GM12878 (cell line): ENCODE measurements at regions not wholly inside any gene's neighbourhood (a gene's known extent, or its start where the extent isn't known, plus 50 kb on each side); places are given as distances from the start of the nearest gene placed in this dataset.

Experiments
- ATAC-seq: fragments of 200-7000 bp; cut with Tn5 transposase; 3 replicates; pipeline ENCODE4 v1.9.1; 2020; ENCODE audit warnings: mild to moderate bottlenecking, moderate library complexity
- BruUV-seq: library from RNA; stranded (reverse); fragments of 400-500 nt; replicated peaks from 2 replicates; lab custom pipeline; 2021; lab: Mats Ljungman, UMichigan
- CTCF ChIA-PET: fragments of 300-600 bp; sonication (Branson Sonifier 250); formaldehyde crosslinking; extraction: SDS; loops from one replicate; lab custom pipeline; 2021; ENCODE audit warnings: inconsistent platforms; lab: Yijun Ruan, JAX
- POLR2A ChIA-PET: fragments of 350-600 bp; formaldehyde crosslinking; extraction: SDS; loops from one replicate; lab custom pipeline; 2021; ENCODE audit warnings: inconsistent platforms; lab: Charles Lee
- RAD21 ChIA-PET: fragments of 300-600 bp; sonication (Branson Sonifier 250); formaldehyde crosslinking; loops from one replicate; lab custom pipeline; 2023; ENCODE audit warnings: antibody characterized with exemption; ENCODE audit not compliant: unreplicated experiment; lab: Charles Lee
- SMC1A ChIA-PET: fragments of 300-600 bp; sonication (Branson Sonifier 250); formaldehyde crosslinking; loops from one replicate; lab custom pipeline; 2023; ENCODE audit not compliant: unreplicated experiment, uncharacterized antibody; lab: Charles Lee
- DNase-seq: peaks from one replicate; pipeline ENCODE4 v3.0.0-alpha.2; 2011; ENCODE audit warnings: low read depth, low spot score
- FAIRE-seq: peaks from 3 replicates; lab custom pipeline; 2011; peaks lifted over from hg19 to GRCh38; lab: Jason Lieb, UNC
- H2AFZ ChIP-seq: 2 replicates; pipeline ENCODE4 v1.6.0; 2011; ENCODE audit warnings: low read depth, low read length, control low read depth; ENCODE audit not compliant: control insufficient read depth
- H3K27ac ChIP-seq: 2 replicates; pipeline ENCODE4 v1.5.1; 2011; ENCODE audit warnings: control low read depth; ENCODE audit not compliant: control insufficient read depth, insufficient read depth
- H3K27me3 ChIP-seq, 2 experiments: replicated peaks in 1 of 2; 2 replicates each; pipeline versions ENCODE4 v1.6.0 to v1.6.1; 2011; ENCODE audit warnings: low read length in 1 of 2; ENCODE audit not compliant: control insufficient read depth in 2 of 2, insufficient read depth in 2 of 2
- H3K36me3 ChIP-seq, 2 experiments: 2 replicates each; pipeline ENCODE4 v1.5.1; 2011; ENCODE audit warnings: low read length in 1 of 2; ENCODE audit not compliant: control insufficient read depth in 2 of 2, insufficient read depth in 2 of 2
- H3K4me1 ChIP-seq: 2 replicates; pipeline ENCODE4 v1.6.1; 2011; ENCODE audit warnings: mild to moderate bottlenecking, low read length, moderate library complexity, mixed read lengths; ENCODE audit not compliant: control insufficient read depth, insufficient read depth
- H3K4me2 ChIP-seq: 2 replicates; pipeline ENCODE4 v1.6.0; 2011; ENCODE audit warnings: control low read depth; ENCODE audit not compliant: control insufficient read depth, insufficient read depth
- H3K4me3 ChIP-seq: fragments of 200-600 bp; sonication (generic); 2 replicates; pipeline ENCODE4 v1.5.1; 2016
- H3K79me2 ChIP-seq: 2 replicates; pipeline ENCODE4 v1.6.0; 2011; ENCODE audit warnings: low read length; ENCODE audit not compliant: control insufficient read depth, insufficient read depth
- H3K9ac ChIP-seq: 2 replicates; pipeline ENCODE4 v1.8.0; 2011; ENCODE audit warnings: low read length, control low read depth, mixed read lengths; ENCODE audit not compliant: control insufficient read depth, insufficient read depth
- H3K9me3 ChIP-seq: replicated peaks from 3 replicates; pipeline ENCODE4 v1.5.1; 2011; ENCODE audit warnings: mild to moderate bottlenecking, low read length; ENCODE audit not compliant: control insufficient read depth, insufficient read depth
- H4K20me1 ChIP-seq: 2 replicates; pipeline ENCODE4 v1.6.0; 2011; ENCODE audit not compliant: control insufficient read depth, insufficient read depth
- BHLHE40 ChIP-seq, 2 experiments: fragments of 450-650 bp in 1 of 2; IDR thresholded peaks; 2 replicates each; pipeline ENCODE4 v1.6.1; 2011 to 2017; ENCODE audit warnings: low read depth in 2 of 2, borderline replicate concordance in 1 of 2, improper control_type of control experiment in 1 of 2, low read length in 1 of 2, mild to moderate bottlenecking in 1 of 2
- BRCA1 ChIP-seq: IDR thresholded peaks from 2 replicates; pipeline ENCODE4 v1.6.1; 2011; ENCODE audit warnings: low read depth, low read length, improper control_type of control experiment
- EGR1 ChIP-seq, 2 experiments: IDR thresholded peaks; 1 replicate in 1 of 2; 2 replicates in 1 of 2; pipeline ENCODE4 v1.6.1; 2011 to 2012; ENCODE audit warnings: low read depth in 2 of 2, low read length in 2 of 2, borderline replicate concordance in 1 of 2, mild to moderate bottlenecking in 1 of 2, moderate library complexity in 1 of 2
- ELK1 ChIP-seq: IDR thresholded peaks from 2 replicates; pipeline ENCODE4 v1.6.1; 2012; ENCODE audit warnings: low read depth, low read length, improper control_type of control experiment
- EZH2 ChIP-seq: IDR thresholded peaks from 2 replicates; pipeline ENCODE4 v1.6.1; 2012; ENCODE audit warnings: low read depth, mild to moderate bottlenecking, control low read depth, inconsistent platforms, low read length, borderline replicate concordance; ENCODE audit not compliant: control insufficient read depth
- GATAD2B ChIP-seq: fragments of 450-650 bp; conservative IDR thresholded peaks from 2 replicates; pipeline ENCODE4 v1.6.1; 2017; ENCODE audit warnings: low read depth, mild to moderate bottlenecking, moderate library complexity
- HDAC2 ChIP-seq: fragments of 200-600 bp; sonication (generic); IDR thresholded peaks from 2 replicates; pipeline ENCODE4 v1.6.1; 2017
- IRF4 ChIP-seq: IDR thresholded peaks from 2 replicates; pipeline ENCODE4 v1.6.1; 2011; ENCODE audit warnings: low read depth, low read length
- JUNB ChIP-seq: IDR thresholded peaks from 2 replicates; pipeline ENCODE4 v1.6.1; 2016; ENCODE audit warnings: antibody characterized with exemption, mild to moderate bottlenecking
- MEF2A ChIP-seq: IDR thresholded peaks from 2 replicates; pipeline ENCODE4 v1.6.1; 2011; ENCODE audit warnings: low read depth, mild to moderate bottlenecking, low read length, moderate library complexity; ENCODE audit not compliant: insufficient read depth
- MYC ChIP-seq: IDR thresholded peaks from 2 replicates; pipeline ENCODE4 v1.6.1; 2011; ENCODE audit warnings: mild to moderate bottlenecking, low read length, moderate library complexity, inconsistent platforms; ENCODE audit not compliant: insufficient read depth, insufficient replicate concordance, insufficient read length, severe bottlenecking
- NFIC ChIP-seq: IDR thresholded peaks from 2 replicates; pipeline ENCODE4 v1.6.1; 2012; ENCODE audit warnings: low read depth, mild to moderate bottlenecking, inconsistent platforms, low read length, moderate library complexity
- NFXL1 ChIP-seq: fragments of 450-650 bp; IDR thresholded peaks from 2 replicates; pipeline ENCODE4 v1.6.1; 2017; ENCODE audit warnings: antibody characterized with exemption, mild to moderate bottlenecking, borderline replicate concordance
- RB1 ChIP-seq: fragments of 450-650 bp; formaldehyde crosslinking; IDR thresholded peaks from 2 replicates; pipeline ENCODE4 v1.6.1; 2017; ENCODE audit warnings: mild to moderate bottlenecking, borderline replicate concordance
- SREBF2 ChIP-seq: IDR thresholded peaks from 2 replicates; pipeline ENCODE4 v1.6.1; 2012; ENCODE audit warnings: mild to moderate bottlenecking, low read length
- SUPT20H ChIP-seq: IDR thresholded peaks from 2 replicates; pipeline ENCODE4 v1.6.1; 2011; ENCODE audit warnings: low read depth, mild to moderate bottlenecking, low read length, moderate library complexity, borderline replicate concordance; ENCODE audit not compliant: control insufficient read depth
- TAF1 ChIP-seq: IDR thresholded peaks from 2 replicates; pipeline ENCODE4 v1.6.1; 2011; ENCODE audit warnings: mild to moderate bottlenecking, low read depth, low read length, borderline replicate concordance
- TCF12 ChIP-seq: IDR thresholded peaks from 2 replicates; pipeline ENCODE4 v1.6.1; 2011; ENCODE audit warnings: low read depth, mild to moderate bottlenecking, low read length
- WRNIP1 ChIP-seq: IDR thresholded peaks from 2 replicates; pipeline ENCODE4 v1.6.1; 2011; ENCODE audit warnings: low read depth, low read length, improper control_type of control experiment, borderline replicate concordance
- WGBS: methylation state at CpG from one replicate; pipeline ENCODE4 v1.1.6; 2016; ENCODE audit warnings: low lambda C conversion rate; ENCODE audit not compliant: insufficient replicate concordance, insufficient coverage; ENCODE audit errors: missing lambda C conversion rate; 5-methylcytosine and 5-hydroxymethylcytosine counted together
- in situ Hi-C: fragments of 300-500 bp; cut with MboI; formaldehyde crosslinking; loops from 9 replicates; pipeline ENCODE4 v1.14.3; 2018; ENCODE audit warnings: mixed read lengths
- intact Hi-C: fragments of 100-400 bp; cut with micrococcal nuclease; formaldehyde crosslinking; loops from one replicate; pipeline ENCODE4 v1.14.2; 2022; ENCODE audit not compliant: unreplicated experiment

GRCh38 chr1:209375671-209376365 lies 207.7 kb upstream of the CAMK1G start:
- FAIRE-seq (no peak), DNase-seq (no peak), ATAC-seq (no peak)
- H4K20me1 ChIP-seq = no peaks in the 10 kb centered on the region
- TF ChIP-seq TCF12 (no peak), RB1 (no peak), EZH2 (no peak), NFXL1 (no peak), SUPT20H (no peak), GATAD2B (no peak), SREBF2 (no peak), ELK1 (no peak), NFIC (no peak), WRNIP1 (no peak), BRCA1 (no peak), HDAC2 (no peak), TAF1 (no peak), MYC (no peak), EGR1 (IDR thresholded peaks at IDR 0.05; ENCODE audit: borderline replicate concordance in 1 of 2, low read depth in 2 of 2, low read length in 2 of 2) (no peak), IRF4 (no peak), JUNB (no peak), BHLHE40 (IDR thresholded peaks at IDR 0.05; ENCODE audit: borderline replicate concordance in 1 of 2, low read depth in 2 of 2, low read length in 1 of 2) (no peak), MEF2A (no peak)
- in situ Hi-C loops = no loop called here
- no peak overlapping the region for H2AFZ ChIP-seq
- no peak overlapping the region for H3K4me2 ChIP-seq
- H3K4me1 ChIP-seq = no peaks in the 10 kb centered on the region
- no peak overlapping the region for H3K27ac ChIP-seq
- SMC1A ChIA-PET = interaction anchor here (0.6 to 1.8 kb wide), 5 partner anchors 8 to 409 kb away, joined by 3 to 5 read pairs (median 3); no protein-coding TSS in a partner anchor
- CTCF ChIA-PET = interaction anchor here (0.6 to 1.4 kb wide), 5 partner anchors 20 to 172 kb away, joined by 3 to 5 read pairs (median 3); no protein-coding TSS in a partner anchor
- no peaks in the 10 kb centered on the region for H3K36me3 ChIP-seq
- H3K79me2 ChIP-seq = no peaks in the 10 kb centered on the region
- RAD21 ChIA-PET = no interaction called here
- H3K4me3 ChIP-seq = no peak overlapping the region
- POLR2A ChIA-PET = no interaction called here
- WGBS = 0% methylated on average over 2 of the region's 2 CpGs
- intact Hi-C loops = no loop called here
- no peaks in the 10 kb centered on the region for H3K9me3 ChIP-seq
- BruUV-seq = no TSS peak
- H3K27me3 ChIP-seq = peaks cover 2 to 3% of the 10 kb centered on the region in 2 experiments; a peak in 3 of 4 replicates
- no peak overlapping the region for H3K9ac ChIP-seq
